ENCODE measurements at regions not wholly inside any gene's neighbourhood (a gene's known extent, or its start where the extent isn't known, plus 50 kb on each side); places are given as distances from the start of the nearest gene placed in this dataset.

- CTCF ChIA-PET (ENCODE audit: partially characterized antibody), result no interaction called here
- DNase-seq (ENCODE audit: low read depth in 1 of 2, low spot score in 2 of 2), result peak in 1 of 2 experiments; percentile 24
- TF ChIP-seq HDAC2 (IDR thresholded peaks at IDR 0.05; ENCODE audit: borderline replicate concordance in 1 of 2, low read depth in 2 of 2, low read length in 2 of 2) (no peak), SIX5 (IDR thresholded peaks at IDR 0.05; ENCODE audit: low read depth, low read length) (no peak), SUZ12 (IDR thresholded peaks at IDR 0.05; ENCODE audit: low read length) (no peak), YY1 (IDR thresholded peaks at IDR 0.05; ENCODE audit: low read depth, low read length) (no peak), CTBP2 (IDR thresholded peaks at IDR 0.05; ENCODE audit: borderline replicate concordance, insufficient read depth, insufficient read length, low read length) (no peak), JUND (IDR thresholded peaks at IDR 0.05; ENCODE audit: low read length) (no peak), SP2 (IDR thresholded peaks at IDR 0.05; ENCODE audit: low read length) (no peak), BCL11A (IDR thresholded peaks at IDR 0.05; ENCODE audit: low read depth in 2 of 2, low read length in 2 of 2) (no peak), EZH2 (IDR thresholded peaks at IDR 0.05; ENCODE audit: low read depth, low read length, severe bottlenecking) (no peak), E2F6 (IDR thresholded peaks at IDR 0.05) (no peak), RBBP5 (IDR thresholded peaks at IDR 0.05; ENCODE audit: borderline replicate concordance, low read depth, low read length) (no peak), POLR2A (IDR thresholded peaks at IDR 0.05; ENCODE audit: control extremely low read depth in 1 of 2, low read depth in 2 of 2, low read length in 2 of 2) (no peak), EGR1 (IDR thresholded peaks at IDR 0.05; ENCODE audit: borderline replicate concordance, low read depth, low read length) (no peak), MAFK (IDR thresholded peaks at IDR 0.05; ENCODE audit: low read depth, low read length) (no peak), CBX5 (IDR thresholded peaks at IDR 0.05; ENCODE audit: low read depth, low read length) (no peak)
These were observed 154.0 kb upstream of the TSHZ3 start for GRCh38 chr19:31503211-31503610.

More at GRCh38 chr19:31503211-31503610, 154.0 kb upstream of the TSHZ3 start:
- Histone ChIP-seq H3K79me1 (ENCODE audit: low read depth, low read length) (no peaks in the 10 kb centered on the region), H3K56ac (replicated peaks; ENCODE audit: insufficient read length, low read depth, low read length) (no peak overlapping the region), H2AFZ (ENCODE audit: low read length) (no peak overlapping the region), H2BK20ac (ENCODE audit: low read length) (no peak overlapping the region), H4K5ac (ENCODE audit: insufficient read length, low read depth, low read length) (no peak overlapping the region), H4K8ac (ENCODE audit: extremely low read depth, insufficient read depth, low read length) (no peak overlapping the region), H4K91ac (replicated peaks; ENCODE audit: insufficient read length, low read length) (no peak overlapping the region), H2BK120ac (replicated peaks; ENCODE audit: low read depth, low read length) (no peak overlapping the region), H3K4ac (replicated peaks; ENCODE audit: insufficient read length, low read depth, low read length) (no peak overlapping the region), H3K27me3 (replicated peaks in 1 of 4; ENCODE audit: control insufficient read depth in 3 of 4, extremely low read depth in 1 of 4, insufficient read depth in 3 of 4, low read length in 3 of 4) (no peaks in the 10 kb centered on the region), H3K27ac (ENCODE audit: low read depth, low read length) (no peak overlapping the region), H2BK5ac (ENCODE audit: low read depth, low read length) (no peak overlapping the region), H3K23ac (ENCODE audit: insufficient read length) (no peak overlapping the region), H3K4me1 (replicated peaks in 1 of 4; ENCODE audit: control insufficient read depth in 3 of 4, insufficient read depth in 4 of 4, low read length in 3 of 4) (no peaks in the 10 kb centered on the region; a peak in 1 of 7 replicates), H2BK12ac (ENCODE audit: low read depth, low read length) (no peak overlapping the region), H3K79me2 (ENCODE audit: control insufficient read depth in 1 of 2, insufficient read depth in 2 of 2, low read length in 2 of 2) (no peaks in the 10 kb centered on the region), H3K4me2 (ENCODE audit: insufficient read depth in 1 of 2, low read depth in 2 of 2, low read length in 2 of 2) (no peak overlapping the region), H2BK15ac (ENCODE audit: low read length) (no peak overlapping the region), H3K36me3 (ENCODE audit: control insufficient read depth in 2 of 4, insufficient read depth in 4 of 4, low read length in 3 of 4) (no peaks in the 10 kb centered on the region), H3K9ac (replicated peaks in 1 of 4; ENCODE audit: extremely low read depth in 1 of 4, low read depth in 3 of 4, low read length in 3 of 4) (no peak overlapping the region), H2AK5ac (ENCODE audit: low read depth, low read length) (no peak overlapping the region), H3K9me3 (ENCODE audit: insufficient read depth in 2 of 2, low read depth in 1 of 2, low read length in 1 of 2) (no peaks in the 10 kb centered on the region), H3K4me3 (ENCODE audit: extremely low read depth in 1 of 4, insufficient read depth in 2 of 4, low read depth in 3 of 4, low read length in 4 of 4) (no peak overlapping the region), H4K20me1 (replicated peaks in 1 of 2; ENCODE audit: control insufficient read depth in 1 of 2, insufficient read depth in 2 of 2, low read length in 2 of 2) (no peaks in the 10 kb centered on the region), H3K23me2 (ENCODE audit: low read depth, low read length) (no peaks in the 10 kb centered on the region), H3K18ac (ENCODE audit: extremely low read depth, low read length) (no peak overlapping the region), H3K14ac (ENCODE audit: insufficient read length) (no peak overlapping the region)
- POLR2A ChIA-PET (ENCODE audit: partially characterized antibody), result no interaction called here
- 96% methylated on average over 9 of the region's 9 CpGs; no CpG with 5 or more reads in 1 of the 2 experiments for WGBS, 2 experiments (ENCODE audit: extremely low coverage in 1 of 2, insufficient coverage in 1 of 2, insufficient read length in 1 of 2, insufficient replicate concordance in 2 of 2, low coverage in 1 of 2, low lambda C conversion rate in 2 of 2, missing lambda C conversion rate in 1 of 2)
- FAIRE-seq, result no peak
